GM18867 (cell line): ENCODE measurements at regions not wholly inside any gene's neighbourhood (a gene's known extent, or its start where the extent isn't known, plus 50 kb on each side); places are given as distances from the start of the nearest gene placed in this dataset.

Experiments used
- ATAC-seq: cut with Tn5 transposase; IDR thresholded peaks from one replicate; pipeline ENCODE4 v1.9.1; 2021; ENCODE audit warnings: mild to moderate bottlenecking, moderate library complexity; ENCODE audit not compliant: unreplicated experiment

DNA sequence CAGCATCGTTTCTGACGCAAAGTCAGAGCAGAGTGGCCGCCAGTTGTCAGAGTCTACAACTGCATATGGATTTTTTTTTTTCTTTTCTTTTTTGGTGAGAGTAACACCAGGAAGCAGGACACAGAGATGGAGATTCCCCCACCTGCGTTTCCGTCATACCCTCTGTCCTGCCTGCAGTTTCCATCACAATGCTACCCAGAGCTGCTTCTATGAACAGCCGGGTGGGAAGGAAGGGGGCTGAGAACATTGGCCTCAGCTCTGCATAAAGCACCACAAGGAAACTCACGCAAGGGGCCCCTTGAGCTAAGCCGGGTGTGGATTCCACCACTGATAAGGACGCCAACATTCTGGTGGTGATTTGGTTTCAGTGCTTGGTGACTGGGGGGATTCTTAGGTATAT lies 183.5 kb upstream of the AFDN start:
- no peak for ATAC-seq

DNA sequence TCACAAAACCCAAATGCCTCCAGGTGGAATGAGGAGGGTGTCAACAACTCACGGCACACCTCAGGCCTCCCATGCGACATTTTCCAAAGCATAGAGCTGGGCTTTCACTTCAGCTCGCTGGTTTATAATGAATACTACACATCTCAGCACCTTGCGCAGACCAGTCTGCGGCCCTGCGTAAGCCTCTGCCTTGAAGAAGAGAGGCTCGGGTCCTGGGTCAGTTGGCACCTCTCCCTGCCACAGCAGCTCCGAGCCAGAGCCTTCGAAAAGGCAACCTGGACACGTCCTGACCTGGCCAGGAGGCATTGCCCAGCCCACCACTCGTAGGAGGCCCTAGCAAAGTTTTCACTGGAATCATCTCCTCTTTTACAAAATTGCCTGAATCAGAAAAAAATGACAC lies 183.0 kb upstream of the AFDN start:
- no peak for ATAC-seq

DNA sequence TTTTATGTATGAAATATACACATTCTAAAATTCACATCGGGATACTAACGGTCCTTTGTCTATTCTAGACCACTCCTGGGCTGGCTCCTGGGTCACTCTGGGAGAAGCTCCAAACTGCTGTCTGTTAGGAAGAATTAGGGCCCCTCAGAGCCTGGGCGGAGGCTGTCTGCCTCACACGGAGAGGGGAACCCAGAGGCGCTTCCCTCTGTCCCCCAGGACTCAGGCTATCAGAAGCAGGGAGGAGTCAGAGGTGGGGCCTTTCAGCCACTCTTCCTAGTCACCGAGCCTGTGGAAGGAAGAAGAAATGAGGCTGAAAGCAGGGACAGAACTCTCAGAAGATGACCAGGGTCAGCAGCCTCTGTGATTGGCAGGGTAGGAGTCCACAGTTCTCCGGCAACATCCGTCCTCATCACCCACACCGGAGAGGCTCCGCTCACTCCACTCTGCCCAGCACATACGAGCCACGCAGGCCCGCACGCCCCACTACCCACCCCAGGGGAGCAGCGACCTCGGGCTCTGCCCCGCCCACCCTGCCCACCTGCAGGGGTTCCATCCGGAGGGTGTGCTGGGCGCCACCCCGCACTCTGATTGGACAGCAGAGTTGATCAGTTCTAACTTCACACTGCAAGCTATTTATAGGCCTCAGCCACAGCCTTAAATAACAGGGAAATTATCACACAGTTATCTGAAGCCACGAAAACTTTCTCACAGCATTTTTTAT lies 182.1 kb upstream of the AFDN start:
- ATAC-seq, result no peak

DNA sequence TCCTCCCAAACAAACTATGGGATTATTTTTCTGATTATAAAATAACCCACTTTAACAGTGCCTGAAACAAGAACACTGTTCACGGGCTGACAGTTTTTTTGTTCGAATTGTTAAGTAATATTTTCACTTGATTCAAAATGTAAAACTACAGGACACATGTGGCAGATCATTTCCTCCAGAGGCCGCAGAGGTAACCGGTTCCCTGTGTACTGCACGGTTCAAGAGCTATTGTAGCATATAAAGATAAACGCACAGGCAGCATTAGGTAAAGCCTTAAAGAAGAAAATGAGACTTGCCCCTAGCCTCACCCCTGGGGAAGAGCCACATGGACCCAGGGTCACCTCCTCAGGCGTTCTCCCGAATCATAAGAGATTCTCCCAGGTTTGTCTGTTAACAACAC lies 181.3 kb upstream of the AFDN start:
- ATAC-seq, result no peak

DNA sequence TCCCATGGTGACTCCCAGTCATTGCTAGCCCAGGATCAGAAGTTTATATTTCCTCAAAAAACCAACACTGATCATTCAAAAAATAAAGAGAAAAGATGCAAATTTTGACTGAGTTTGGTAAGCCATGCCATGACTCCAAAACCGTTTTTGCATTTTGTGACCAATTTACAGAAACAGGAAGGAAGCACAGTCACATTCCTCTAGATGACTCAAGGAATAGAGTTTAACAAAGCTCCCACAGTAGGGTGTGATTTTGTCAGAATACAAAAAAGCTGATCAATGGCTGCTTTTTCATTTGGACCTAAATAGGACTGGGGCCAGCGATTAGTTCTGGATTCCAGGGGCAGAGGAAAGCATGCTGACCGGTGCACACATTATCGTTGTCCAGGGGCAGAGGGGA lies 179.4 kb upstream of the AFDN start:
- ATAC-seq, result no peak

DNA sequence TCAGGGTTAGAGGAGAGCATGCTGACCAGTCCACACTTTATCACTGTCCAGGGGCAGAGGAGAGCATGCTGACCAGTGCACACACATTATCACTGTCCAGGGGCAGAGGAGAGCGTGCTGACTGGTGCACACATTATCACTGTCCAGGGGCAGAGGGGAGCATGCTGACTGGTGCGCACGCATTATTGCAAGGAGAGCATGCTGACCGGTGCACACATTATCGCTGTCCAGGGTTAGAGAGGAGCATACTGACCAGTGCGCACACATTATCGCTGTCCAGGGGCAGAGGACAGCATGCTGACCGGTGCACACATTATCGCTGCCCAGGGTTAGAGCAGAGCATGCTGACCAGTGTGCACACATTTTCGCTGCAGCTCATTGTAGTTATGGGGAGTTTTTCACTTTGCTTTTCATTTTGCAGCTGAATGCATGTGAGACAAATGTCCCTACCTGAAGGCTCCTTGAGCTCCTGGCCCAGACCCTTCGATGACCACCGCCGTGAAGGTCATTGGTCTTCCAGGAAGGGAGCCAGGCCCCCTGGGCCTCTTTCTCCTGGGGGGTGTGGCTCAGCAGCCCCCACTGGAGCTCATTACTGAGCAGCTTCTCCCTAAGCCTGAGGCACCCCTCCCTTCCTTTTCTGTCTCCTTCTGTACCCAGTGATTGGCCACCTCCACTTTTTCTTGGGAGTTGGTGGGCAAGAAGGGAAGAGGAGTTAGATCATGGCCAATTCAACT lies 178.8 kb upstream of the AFDN start:
- ATAC-seq, result no peak

DNA sequence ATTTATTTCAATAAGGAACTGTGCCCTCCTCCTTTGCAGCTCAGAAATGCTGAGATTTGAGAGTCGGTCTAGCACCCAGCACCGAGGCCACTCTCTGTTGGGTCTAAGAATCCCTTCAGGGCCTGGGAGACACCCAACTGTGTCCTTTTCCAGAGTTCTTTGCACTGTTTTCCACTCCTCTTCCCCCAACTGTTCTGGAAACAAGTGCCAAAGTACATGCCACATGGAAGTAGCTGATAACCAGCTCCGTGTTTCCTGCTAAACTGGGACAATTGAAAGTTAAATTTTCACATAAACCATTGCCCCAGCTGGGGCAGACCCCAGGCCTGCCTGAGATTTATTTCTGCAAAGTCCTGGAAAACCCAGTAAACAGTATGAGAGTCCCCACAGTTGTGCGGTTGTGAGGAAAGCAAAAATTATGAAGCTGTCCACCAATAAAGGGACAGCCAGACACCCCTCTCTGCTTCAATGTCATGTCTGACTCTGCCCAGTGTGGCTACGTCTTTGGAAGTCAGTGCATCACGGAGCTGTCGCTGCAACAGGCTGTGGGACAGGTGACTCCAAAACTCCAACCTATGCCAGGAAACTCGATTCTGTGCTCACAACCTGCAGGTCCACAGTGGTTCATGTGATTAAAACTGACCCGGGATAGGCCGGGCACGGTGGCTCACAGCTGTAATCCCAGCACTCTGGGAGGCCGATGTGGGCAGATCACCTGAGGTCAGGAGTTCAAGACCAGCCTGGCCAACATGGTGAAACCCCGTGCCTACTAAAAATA lies 178.0 kb upstream of the AFDN start:
- no peak for ATAC-seq

DNA sequence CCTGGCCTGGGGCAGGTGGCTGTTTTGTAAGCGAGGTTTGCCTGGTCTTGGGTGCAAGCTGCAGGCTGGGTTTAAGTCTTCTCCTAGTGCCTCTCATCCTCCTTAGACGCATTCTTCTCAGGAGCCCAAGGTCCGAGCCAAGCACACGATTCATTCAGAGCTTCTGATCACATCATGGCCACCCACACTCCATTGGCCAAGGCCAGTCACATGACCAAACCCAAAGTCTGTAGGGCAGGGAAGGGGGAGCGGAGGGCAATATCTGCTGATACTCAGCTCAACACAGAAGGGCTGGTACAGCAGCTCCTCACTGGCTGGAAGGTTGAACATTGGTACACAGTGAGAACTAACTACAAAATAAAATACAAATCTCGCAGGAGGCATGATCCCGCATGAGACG lies 177.2 kb upstream of the AFDN start:
- no peak for ATAC-seq

DNA sequence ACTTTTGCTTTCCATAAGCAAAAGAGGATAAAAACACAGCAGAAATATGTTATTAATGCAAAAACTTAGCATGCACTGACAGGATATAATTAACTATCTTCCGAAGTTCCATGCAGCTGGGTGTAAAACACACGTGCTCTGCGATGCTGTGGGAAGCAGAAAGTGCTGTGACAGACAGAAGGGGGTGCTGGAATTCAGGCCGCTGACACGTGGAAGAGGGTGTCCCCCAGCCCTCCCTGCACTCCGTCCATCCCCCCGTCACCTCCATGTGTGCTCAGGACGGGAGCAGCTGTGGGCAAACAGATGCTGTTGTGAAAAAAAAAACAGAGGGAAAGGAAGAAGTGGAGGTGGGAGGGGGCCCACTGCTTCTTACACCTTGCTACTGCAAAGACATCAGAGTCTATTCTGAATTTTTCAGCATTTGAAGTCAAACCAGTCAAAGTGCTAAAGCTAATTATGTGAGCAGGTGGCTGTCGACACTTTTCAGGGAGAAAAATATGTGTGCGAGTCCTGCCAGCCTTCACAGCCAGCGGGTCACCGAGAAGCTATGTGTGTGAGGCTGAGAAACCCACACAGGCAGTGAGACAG lies 175.9 kb upstream of the AFDN start:
- no peak for ATAC-seq

DNA sequence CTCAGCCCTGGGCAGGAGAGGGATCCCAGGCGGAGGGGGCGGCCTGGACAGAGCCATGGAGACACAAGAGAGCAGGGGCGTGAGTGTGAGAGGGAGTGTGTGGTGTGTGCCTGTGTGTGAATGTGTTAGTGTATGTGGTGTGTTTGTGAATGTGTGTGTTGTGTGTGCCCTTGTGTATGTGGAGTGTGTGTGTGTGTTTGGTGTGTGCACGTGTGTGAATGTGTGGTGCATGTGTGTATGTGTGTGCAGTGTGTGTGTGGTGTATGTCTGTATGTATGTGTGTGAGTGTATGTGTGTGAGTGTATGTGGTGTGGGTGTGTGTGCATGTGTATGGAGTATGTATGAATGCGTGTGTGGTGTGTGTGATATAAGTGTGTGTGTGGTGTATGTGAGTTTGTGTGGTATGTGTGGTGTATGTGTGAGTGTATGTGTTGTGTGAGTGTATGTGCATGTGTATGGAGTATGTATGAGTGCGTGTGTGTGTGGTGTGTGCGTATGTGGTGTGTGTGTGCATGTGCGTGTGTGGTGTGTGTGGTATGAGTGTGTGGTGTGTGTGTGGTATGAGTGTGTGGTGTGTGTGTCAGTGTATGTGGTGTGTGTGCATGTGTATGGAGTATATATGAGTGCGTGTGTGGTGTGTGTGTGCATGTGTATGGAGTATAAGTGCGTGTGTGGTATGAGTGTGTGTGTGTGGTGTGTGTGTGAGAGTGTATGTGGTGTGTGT lies 175.2 kb upstream of the AFDN start:
- no peak for ATAC-seq

DNA sequence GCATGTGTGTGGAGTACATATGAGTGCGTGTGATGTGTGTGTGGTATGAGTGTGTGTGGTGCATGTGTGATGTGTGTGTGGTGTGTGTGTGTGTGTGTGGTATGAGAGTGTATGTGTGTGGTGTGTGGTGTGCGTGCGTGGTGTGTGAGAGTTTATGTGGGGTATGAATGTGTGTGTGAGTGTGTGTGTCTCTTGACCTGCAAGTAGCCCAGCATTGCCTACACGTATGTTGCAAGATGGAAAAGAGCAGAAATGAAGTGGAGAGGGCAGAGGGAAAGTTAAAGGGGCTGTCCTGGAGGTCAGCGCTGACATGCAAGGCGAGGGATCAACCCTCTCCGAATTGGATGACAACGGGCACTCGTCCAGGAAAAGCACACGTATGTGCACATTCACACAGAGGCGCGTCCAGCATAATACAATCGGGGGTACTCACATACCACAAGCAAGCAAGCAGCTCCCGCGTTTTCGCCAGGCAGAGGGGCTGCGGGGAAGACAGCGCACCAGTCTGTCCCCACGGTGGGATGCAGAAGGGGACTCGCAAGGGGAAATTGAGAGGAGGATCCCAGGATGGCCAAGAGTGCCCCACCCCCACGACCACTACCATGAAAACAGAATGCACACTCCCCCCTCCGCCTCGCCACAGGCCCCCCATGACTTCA lies 174.5 kb upstream of the AFDN start:
- ATAC-seq, result no peak

DNA sequence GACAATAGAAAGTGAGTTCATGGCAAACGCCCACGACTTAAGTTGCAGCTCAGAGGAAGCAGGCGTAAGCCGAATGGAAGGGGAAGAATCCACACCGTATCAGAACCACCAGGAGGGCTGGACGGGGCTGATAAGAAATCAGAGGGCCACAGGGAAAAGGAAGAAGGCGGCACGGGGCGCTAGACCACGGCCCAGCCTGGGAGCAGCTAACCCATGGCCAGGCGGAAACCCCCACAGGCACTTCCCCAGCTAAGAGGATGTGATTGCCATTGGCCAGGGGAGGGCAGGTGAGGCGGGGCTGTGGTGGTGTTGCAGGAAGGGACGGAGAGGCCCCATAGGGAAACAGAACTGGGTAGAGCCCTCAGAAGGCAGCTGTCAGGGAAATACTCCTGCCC lies 174.0 kb upstream of the AFDN start:
- no peak for ATAC-seq

DNA sequence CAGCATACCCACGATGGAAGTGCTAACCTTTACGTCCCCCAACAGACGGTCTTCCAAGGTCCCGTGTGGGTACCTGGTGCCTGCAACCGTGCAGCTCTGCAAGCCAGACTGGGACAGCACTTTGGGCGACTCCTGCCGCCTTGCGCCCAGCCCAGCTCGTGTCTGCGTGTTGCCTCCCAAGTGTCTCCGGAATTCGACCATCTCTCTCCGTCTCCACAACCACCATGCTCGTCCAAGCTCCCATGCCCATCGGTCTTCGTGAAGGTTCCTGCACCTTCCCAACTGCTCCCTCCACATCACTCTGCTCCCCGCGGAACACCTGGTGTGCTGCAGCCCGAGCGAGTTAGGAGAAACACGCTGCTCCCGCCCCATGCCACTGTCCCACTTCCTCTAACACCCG lies 173.2 kb upstream of the AFDN start:
- no peak for ATAC-seq

DNA sequence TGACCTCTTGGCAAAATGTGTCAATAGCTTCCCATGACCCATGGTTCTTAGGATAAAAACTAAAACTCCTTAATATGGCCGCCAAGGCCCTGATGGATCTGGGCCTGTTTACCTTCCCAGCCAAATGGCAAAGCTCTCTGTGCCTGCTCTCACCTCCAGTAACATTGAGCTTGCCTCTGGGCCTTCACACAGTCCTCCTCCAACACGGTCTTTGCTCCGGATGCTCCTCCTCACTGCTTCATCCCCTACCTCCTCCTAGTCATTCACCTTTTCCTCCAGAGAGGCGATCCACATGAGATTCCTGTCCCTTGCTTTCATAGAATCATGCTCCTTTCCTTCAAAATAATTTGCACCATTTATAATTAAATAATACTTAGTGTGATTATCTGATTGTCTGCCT lies 172.3 kb upstream of the AFDN start:
- ATAC-seq, result no peak

DNA sequence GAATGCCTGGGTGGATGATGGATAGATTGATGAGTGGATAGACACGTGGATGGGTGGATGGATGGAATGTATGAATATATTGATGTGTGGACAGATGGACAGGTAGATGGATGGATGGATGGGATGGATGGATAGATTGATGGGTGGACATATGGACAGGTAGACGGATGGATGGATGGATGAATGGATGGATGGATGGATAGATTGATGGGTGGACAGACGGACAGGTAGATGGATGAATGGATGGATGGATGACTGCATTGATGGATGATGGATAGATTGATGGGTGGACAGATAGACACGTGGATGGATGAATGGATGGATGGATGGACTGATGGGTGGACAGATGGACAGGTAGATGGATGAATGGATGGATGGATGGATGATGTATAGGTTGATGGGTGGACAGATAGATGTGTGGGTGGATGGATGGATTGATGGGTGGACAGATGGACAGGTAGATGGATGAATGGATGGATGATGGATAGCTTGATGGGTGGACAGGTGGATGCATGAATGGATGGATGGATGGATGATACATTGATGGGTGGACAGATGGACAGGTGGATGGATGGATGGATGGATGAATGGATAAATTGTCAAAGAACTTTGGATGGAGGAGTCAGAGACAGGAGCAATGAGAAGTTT lies 171.4 kb upstream of the AFDN start:
- no peak for ATAC-seq

DNA sequence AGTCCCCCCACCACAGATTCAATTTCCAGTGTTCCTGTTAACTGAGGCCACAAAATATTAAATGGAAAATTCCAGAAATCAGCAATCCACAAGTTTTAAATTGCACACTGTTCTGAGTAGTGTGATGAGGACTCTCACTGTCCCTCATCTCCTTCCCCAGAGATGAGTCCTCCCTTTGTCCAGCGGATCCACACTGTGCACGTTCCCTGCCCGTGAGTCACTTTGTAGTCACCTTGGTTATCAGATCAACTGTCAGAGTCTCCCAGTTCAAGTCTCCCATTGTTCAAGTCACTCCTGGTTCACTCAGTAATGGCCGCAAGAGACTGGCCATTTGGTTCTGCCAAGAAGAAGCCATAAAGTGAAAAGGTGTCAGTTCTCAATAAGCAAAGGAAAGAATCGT lies 168.6 kb upstream of the AFDN start:
- ATAC-seq, result no peak

DNA sequence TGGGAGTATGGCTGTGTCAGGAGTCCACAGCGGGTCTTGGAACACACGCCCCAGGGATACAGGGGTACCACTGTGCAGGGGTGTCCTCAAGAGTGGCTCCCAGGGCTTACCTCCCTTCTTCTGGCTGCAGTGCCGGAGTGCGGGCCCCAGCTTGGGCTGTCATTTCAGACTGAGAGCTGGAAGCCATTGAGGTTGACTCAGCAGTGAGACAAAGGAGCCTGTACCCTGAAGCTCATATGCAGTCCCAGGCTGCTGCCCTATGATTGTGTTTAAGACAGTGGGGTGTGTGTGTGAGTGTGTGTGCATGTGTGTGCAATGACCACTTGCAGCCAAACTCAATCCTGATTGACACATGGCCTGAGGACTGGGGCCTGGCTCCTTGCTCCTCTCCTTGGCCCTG lies 167.7 kb upstream of the AFDN start:
- no peak for ATAC-seq

DNA sequence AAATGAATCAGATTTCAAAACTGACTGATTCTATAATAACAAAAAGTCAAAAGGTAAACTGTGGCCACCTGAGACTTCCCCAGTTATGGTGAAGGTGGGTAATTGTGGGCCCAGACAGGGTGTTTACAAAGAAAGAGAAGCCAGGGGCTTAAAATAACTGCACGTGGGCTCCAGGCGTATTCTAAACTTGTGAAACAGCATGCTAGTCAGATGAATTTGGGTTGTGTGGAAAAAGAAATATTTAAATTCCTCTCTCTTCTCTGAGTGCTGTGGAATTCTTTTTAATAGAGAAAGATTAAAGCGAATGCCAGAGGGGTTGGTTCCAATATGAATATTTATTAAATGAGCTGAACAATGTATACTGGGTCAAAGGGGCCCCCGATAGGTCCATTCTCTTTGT lies 166.3 kb upstream of the AFDN start:
- ATAC-seq, result no peak

DNA sequence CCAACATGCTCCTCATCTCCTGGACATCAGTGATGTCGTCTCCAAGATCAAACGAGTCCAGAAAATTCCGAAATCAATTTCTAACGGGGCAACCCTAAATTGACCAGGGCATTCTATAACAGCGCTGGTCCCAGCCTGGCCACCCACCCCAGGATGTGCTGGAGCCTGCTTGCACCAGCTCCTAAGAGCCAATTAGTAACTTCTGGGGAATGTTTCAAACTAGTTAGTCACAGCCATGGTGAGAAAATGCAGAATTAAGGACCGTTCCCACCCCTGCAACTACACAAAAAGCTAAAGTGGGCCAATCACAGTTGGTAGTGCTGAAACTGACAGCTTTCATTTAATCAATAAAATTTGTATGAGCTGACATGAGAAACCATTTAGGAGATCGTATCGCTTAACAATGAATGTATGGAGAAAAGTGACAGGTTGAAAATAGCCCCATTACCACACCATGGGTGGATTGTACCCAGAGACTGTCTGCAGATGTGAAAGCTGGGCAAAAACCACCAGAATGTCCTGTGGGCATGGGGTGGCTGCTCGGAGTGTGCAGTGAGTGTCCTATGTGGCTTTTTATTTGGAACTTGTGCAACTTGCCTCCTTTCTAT lies 165.7 kb upstream of the AFDN start:
- no peak for ATAC-seq
